ENCODE measurements at regions not wholly inside any gene's neighbourhood (a gene's known extent, or its start where the extent isn't known, plus 50 kb on each side); places are given as distances from the start of the nearest gene placed in this dataset.
A peak's percentile ranks its signal among the peaks of the same experiment; 100 is the strongest.

DNA sequence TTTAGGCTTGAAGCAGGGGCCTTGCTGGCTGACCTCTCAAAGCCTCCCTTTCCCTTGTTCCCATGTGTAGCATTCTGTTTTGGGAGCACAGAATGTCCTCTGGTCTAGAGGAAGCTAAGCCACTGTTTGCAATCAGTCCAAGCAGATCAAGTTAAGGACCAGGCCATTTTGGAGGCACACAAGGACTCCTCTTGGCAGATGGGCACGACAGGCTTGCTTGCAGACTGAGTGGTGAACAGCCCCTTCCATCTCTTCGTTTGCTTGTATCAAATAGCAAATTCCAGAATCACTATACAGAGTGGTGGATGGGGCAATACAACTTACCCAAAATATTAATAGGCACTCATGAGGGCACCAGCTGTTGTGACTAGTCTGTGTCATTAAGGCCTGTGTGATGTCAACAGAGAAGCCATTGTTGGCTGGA lies 215.5 kb upstream of the SERP2 start:
- Histone ChIP-seq H3K27me3 (ENCODE audit: control insufficient read depth, insufficient read depth, low read length) (no peaks in the 10 kb centered on the region), H3K36me3 (ENCODE audit: control insufficient read depth, insufficient read depth, low read length) (no peaks in the 10 kb centered on the region), H3K9ac (ENCODE audit: insufficient read depth, low read length) (no peak overlapping the region), H2AFZ (ENCODE audit: low read length) (no peak overlapping the region), H3K4me3 (replicated peaks in 1 of 4; ENCODE audit: control extremely low read depth in 1 of 4, insufficient read depth in 1 of 4, low read depth in 3 of 4, low read length in 4 of 4) (no peak overlapping the region), H3K79me2 (ENCODE audit: control insufficient read depth, insufficient read depth, low read length) (no peaks in the 10 kb centered on the region), H3K4me1 (ENCODE audit: control insufficient read depth, extremely low read depth, insufficient read depth, low read length) (no peaks in the 10 kb centered on the region), H3K27ac (ENCODE audit: insufficient read depth, low read length) (no peak overlapping the region), H3K4me2 (ENCODE audit: extremely low read depth, insufficient read depth, low read length) (no peak overlapping the region), H4K20me1 (ENCODE audit: control insufficient read depth, extremely low read depth, insufficient read depth, low read length) (no peaks in the 10 kb centered on the region), H3K9me3 (ENCODE audit: control insufficient read depth, insufficient read depth, low read depth, low read length) (no peaks in the 10 kb centered on the region)
- no peak for TF ChIP-seq EZH2 (IDR thresholded peaks at IDR 0.05; ENCODE audit: low read length, missing control alignments)
- TF ChIP-seq, protein P1, sequence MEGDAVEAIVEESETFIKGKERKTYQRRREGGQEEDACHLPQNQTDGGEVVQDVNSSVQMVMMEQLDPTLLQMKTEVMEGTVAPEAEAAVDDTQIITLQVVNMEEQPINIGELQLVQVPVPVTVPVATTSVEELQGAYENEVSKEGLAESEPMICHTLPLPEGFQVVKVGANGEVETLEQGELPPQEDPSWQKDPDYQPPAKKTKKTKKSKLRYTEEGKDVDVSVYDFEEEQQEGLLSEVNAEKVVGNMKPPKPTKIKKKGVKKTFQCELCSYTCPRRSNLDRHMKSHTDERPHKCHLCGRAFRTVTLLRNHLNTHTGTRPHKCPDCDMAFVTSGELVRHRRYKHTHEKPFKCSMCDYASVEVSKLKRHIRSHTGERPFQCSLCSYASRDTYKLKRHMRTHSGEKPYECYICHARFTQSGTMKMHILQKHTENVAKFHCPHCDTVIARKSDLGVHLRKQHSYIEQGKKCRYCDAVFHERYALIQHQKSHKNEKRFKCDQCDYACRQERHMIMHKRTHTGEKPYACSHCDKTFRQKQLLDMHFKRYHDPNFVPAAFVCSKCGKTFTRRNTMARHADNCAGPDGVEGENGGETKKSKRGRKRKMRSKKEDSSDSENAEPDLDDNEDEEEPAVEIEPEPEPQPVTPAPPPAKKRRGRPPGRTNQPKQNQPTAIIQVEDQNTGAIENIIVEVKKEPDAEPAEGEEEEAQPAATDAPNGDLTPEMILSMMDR (conservative IDR thresholded peaks at IDR 0.05 in 1 of 2, IDR thresholded peaks at IDR 0.05 in 1 of 2; ENCODE audit: low read depth in 1 of 2, low read length in 2 of 2), result no peak
- no peak for DNase-seq (ENCODE audit: low read depth in 2 of 2)

DNA sequence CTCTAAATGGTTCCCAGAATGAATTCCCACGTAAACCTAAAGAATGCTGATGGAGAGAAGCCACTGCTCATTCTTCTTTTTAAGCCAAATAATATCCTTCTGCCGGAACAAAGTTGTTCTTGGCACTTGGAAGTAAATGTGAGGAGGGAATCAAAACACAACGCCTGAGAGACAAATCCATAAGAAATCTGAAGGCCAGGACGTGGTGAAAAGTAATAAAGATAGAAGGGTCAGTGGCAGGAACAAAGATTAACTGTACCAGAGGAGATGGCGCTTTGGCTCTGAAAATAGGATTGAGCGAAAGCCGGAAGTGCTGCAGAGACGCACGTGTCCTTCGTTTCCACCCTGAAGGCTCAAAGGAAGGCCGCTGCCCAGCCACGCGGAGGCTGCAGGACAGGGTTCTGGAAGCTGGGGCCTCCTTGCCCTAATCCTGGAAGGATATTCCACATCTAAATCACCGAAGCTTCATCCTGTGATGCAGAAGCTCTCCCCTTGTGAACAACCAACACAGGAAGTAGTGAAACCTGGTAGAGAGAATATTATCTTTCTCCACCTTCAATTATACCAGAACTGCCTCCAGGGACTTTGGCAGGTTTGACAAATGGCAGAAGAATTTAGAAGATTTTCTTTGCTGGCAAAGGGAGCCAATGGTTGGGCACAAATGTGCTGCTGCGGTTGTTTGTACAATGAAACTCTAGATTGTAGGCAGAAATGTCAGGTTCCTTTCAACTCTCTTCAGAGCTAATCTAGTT lies 214.6 kb upstream of the SERP2 start:
- Histone ChIP-seq H3K79me2 (ENCODE audit: control insufficient read depth, insufficient read depth, low read length) (no peaks in the 10 kb centered on the region), H3K36me3 (ENCODE audit: control insufficient read depth, insufficient read depth, low read length) (no peaks in the 10 kb centered on the region), H3K9me3 (ENCODE audit: control insufficient read depth, insufficient read depth, low read depth, low read length) (no peaks in the 10 kb centered on the region), H3K27me3 (ENCODE audit: control insufficient read depth, insufficient read depth, low read length) (no peaks in the 10 kb centered on the region), H3K4me2 (ENCODE audit: extremely low read depth, insufficient read depth, low read length) (no peak overlapping the region), H4K20me1 (ENCODE audit: control insufficient read depth, extremely low read depth, insufficient read depth, low read length) (no peaks in the 10 kb centered on the region), H2AFZ (ENCODE audit: low read length) (no peak overlapping the region), H3K9ac (ENCODE audit: insufficient read depth, low read length) (no peak overlapping the region), H3K4me1 (ENCODE audit: control insufficient read depth, extremely low read depth, insufficient read depth, low read length) (no peaks in the 10 kb centered on the region), H3K27ac (ENCODE audit: insufficient read depth, low read length) (no peak overlapping the region), H3K4me3 (replicated peaks in 1 of 4; ENCODE audit: control extremely low read depth in 1 of 4, insufficient read depth in 1 of 4, low read depth in 3 of 4, low read length in 4 of 4) (no peak overlapping the region)
- DNase-seq (ENCODE audit: low read depth in 2 of 2), result peak in 1 of 2 donors; percentile 24
- TF ChIP-seq, protein P1 (conservative IDR thresholded peaks at IDR 0.05 in 1 of 2, IDR thresholded peaks at IDR 0.05 in 1 of 2; ENCODE audit: low read depth in 1 of 2, low read length in 2 of 2), result no peak
- no peak for TF ChIP-seq EZH2 (IDR thresholded peaks at IDR 0.05; ENCODE audit: low read length, missing control alignments)

DNA sequence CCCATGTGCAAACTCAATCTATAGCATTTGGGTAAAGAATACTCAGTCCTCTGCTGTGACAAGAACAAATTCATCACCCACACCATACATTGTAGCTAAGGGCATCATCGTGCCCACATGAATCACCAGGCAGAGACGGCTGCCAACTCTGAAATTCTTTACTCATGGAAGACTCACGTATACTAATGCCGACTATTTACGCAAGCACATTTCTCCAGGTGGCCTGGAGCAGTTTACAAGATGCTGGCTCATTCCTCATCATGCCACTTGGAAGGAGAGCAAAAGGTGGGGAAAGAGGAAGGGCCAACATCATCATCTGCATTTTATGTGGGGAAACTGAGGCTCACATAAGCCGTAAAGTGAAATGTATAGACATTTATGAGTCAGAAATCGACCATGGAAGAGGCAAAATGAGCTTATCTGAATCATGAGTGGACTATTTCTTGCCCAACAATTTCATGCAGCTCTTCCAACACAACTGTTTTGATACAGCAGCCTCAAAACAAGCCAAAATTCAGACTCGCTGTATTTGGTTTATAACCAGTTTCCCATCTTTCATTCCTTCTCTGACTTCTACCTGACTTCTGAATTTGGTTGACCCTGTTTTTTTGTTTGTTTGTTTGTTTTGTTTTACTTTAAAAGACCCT lies 213.9 kb upstream of the SERP2 start:
- DNase-seq (ENCODE audit: low read depth in 2 of 2), result peak in 1 of 2 donors; percentile 51
- Histone ChIP-seq H3K9me3 (ENCODE audit: control insufficient read depth, insufficient read depth, low read depth, low read length) (no peaks in the 10 kb centered on the region), H3K36me3 (ENCODE audit: control insufficient read depth, insufficient read depth, low read length) (no peaks in the 10 kb centered on the region), H2AFZ (ENCODE audit: low read length) (no peak overlapping the region), H3K27me3 (ENCODE audit: control insufficient read depth, insufficient read depth, low read length) (no peaks in the 10 kb centered on the region), H3K4me3 (replicated peaks in 1 of 4; ENCODE audit: control extremely low read depth in 1 of 4, insufficient read depth in 1 of 4, low read depth in 3 of 4, low read length in 4 of 4) (no peak overlapping the region), H3K79me2 (ENCODE audit: control insufficient read depth, insufficient read depth, low read length) (no peaks in the 10 kb centered on the region), H4K20me1 (ENCODE audit: control insufficient read depth, extremely low read depth, insufficient read depth, low read length) (no peaks in the 10 kb centered on the region), H3K4me2 (ENCODE audit: extremely low read depth, insufficient read depth, low read length) (no peak overlapping the region), H3K27ac (ENCODE audit: insufficient read depth, low read length) (no peak overlapping the region), H3K9ac (ENCODE audit: insufficient read depth, low read length) (no peak overlapping the region), H3K4me1 (ENCODE audit: control insufficient read depth, extremely low read depth, insufficient read depth, low read length) (no peaks in the 10 kb centered on the region)
- TF ChIP-seq, protein P1 (conservative IDR thresholded peaks at IDR 0.05 in 1 of 2, IDR thresholded peaks at IDR 0.05 in 1 of 2; ENCODE audit: low read depth in 1 of 2, low read length in 2 of 2), result no peak
- no peak for TF ChIP-seq EZH2 (IDR thresholded peaks at IDR 0.05; ENCODE audit: low read length, missing control alignments)

All from fibroblast of lung (primary cell).